K562 (cell line): ENCODE measurements at regions not wholly inside any gene's neighbourhood (a gene's known extent, or its start where the extent isn't known, plus 50 kb on each side); places are given as distances from the start of the nearest gene placed in this dataset.

Experiments used
- ATAC-seq: fragments of 200-7000 bp; cut with Tn5 transposase; 3 replicates; pipeline ENCODE4 v1.9.1; 2020; ENCODE audit warnings: moderate library complexity
- BruUV-seq: library from RNA; stranded (reverse); fragments of 400-500 nt; replicated peaks from 2 replicates; lab custom pipeline; 2021; lab: Mats Ljungman, UMichigan
- CTCF ChIA-PET: fragments of 300-600 bp; formaldehyde crosslinking; extraction: SDS; loops from one replicate; lab custom pipeline; 2021; ENCODE audit warnings: low intra/inter-chr PET ratio; lab: Yijun Ruan, JAX
- POLR2A ChIA-PET: fragments of 300-600, 350-650 bp; sonication (Branson Sonifier 250); formaldehyde crosslinking; extraction: SDS; loops from one replicate; lab custom pipeline; 2021; ENCODE audit warnings: antibody characterized with exemption, inconsistent platforms; lab: Yijun Ruan, JAX
- DNase-seq, 4 experiments: peaks; one replicate each; pipeline versions ENCODE4 v3.0.0 to v3.0.0-alpha.2; 2011 to 2018; ENCODE audit warnings: low spot score in 3 of 4, mixed read lengths in 3 of 4; ENCODE audit errors: extremely low read depth in 1 of 4
- FAIRE-seq: peaks from 2 replicates; lab custom pipeline; 2011; peaks lifted over from hg19 to GRCh38; lab: Jason Lieb, UNC
- H2AFZ ChIP-seq: 2 replicates; pipeline ENCODE4 v1.6.0; 2011; ENCODE audit warnings: low read depth, low read length, control low read depth, inconsistent platforms
- H3K27ac ChIP-seq: fragments of 200-600 bp; 3 replicates; pipeline ENCODE4 v1.8.0; 2011; ENCODE audit warnings: low read depth, mild to moderate bottlenecking, control low read depth, inconsistent platforms, low read length, moderate library complexity, mixed read lengths; ENCODE audit errors: extremely low read depth
- H3K27me3 ChIP-seq, 2 experiments: fragments of 300-600 bp in 1 of 2; 2 replicates in 1 of 2; 3 replicates in 1 of 2; pipeline versions ENCODE4 v1.6.0 to v1.8.0; 2011; ENCODE audit warnings: inconsistent platforms in 2 of 2, low read length in 2 of 2, mild to moderate bottlenecking in 1 of 2, mixed read lengths in 1 of 2, moderate library complexity in 1 of 2; ENCODE audit not compliant: control insufficient read depth in 2 of 2, insufficient read depth in 2 of 2
- H3K36me3 ChIP-seq: fragments of 300-600 bp; 3 replicates; pipeline ENCODE4 v1.8.0; 2011; ENCODE audit warnings: mild to moderate bottlenecking, low read length, inconsistent platforms; ENCODE audit not compliant: control insufficient read depth, insufficient read depth
- H3K4me1 ChIP-seq, 2 experiments: fragments of 200-600 bp in 1 of 2; replicated peaks in 1 of 2; 2 replicates in 1 of 2; 3 replicates in 1 of 2; pipeline versions ENCODE4 v1.5.1 to v1.8.0; 2011; ENCODE audit warnings: inconsistent platforms in 2 of 2, low read length in 2 of 2, mild to moderate bottlenecking in 1 of 2, mixed read lengths in 1 of 2, moderate library complexity in 1 of 2; ENCODE audit not compliant: control insufficient read depth in 2 of 2, insufficient read depth in 2 of 2
- H3K4me2 ChIP-seq: 2 replicates; pipeline ENCODE4 v1.6.1; 2011; ENCODE audit warnings: low read length, control low read depth, inconsistent platforms, mixed read lengths; ENCODE audit not compliant: insufficient read depth
- H3K4me3 ChIP-seq: fragments of 200-600 bp; sonication (generic), shearing (Covaris generic); 2 replicates; pipeline ENCODE4 v1.5.1; 2016; ENCODE audit warnings: control low read depth, inconsistent platforms
- H3K79me2 ChIP-seq: fragments of 200-600 bp; 3 replicates; pipeline ENCODE4 v1.8.0; 2011; ENCODE audit warnings: low read length, inconsistent platforms; ENCODE audit not compliant: control insufficient read depth, insufficient read depth
- H3K9ac ChIP-seq, 2 experiments: 2 replicates each; pipeline versions ENCODE4 v1.6.0 to v1.6.1; 2011; ENCODE audit warnings: low read depth in 2 of 2, low read length in 2 of 2, control low read depth in 1 of 2, inconsistent platforms in 1 of 2, mild to moderate bottlenecking in 1 of 2, mixed read lengths in 1 of 2; ENCODE audit not compliant: insufficient read depth in 1 of 2
- H3K9me1 ChIP-seq: one replicate; pipeline ENCODE4 v1.6.0; 2011; ENCODE audit warnings: inconsistent platforms, mild to moderate bottlenecking, low read length, moderate library complexity; ENCODE audit not compliant: control insufficient read depth, insufficient read depth
- H3K9me3 ChIP-seq: replicated peaks from 2 replicates; pipeline ENCODE4 v1.5.1; 2011; ENCODE audit warnings: low read depth, low read length, inconsistent platforms; ENCODE audit not compliant: control insufficient read depth, insufficient read depth
- H4K20me1 ChIP-seq: replicated peaks from 2 replicates; pipeline ENCODE4 v1.6.1; 2011; ENCODE audit warnings: low read length, inconsistent platforms, mixed read lengths; ENCODE audit not compliant: control insufficient read depth, insufficient read depth
- CCAR2 ChIP-seq: fragments of 200-400 bp; formaldehyde crosslinking; IDR thresholded peaks from 2 replicates; pipeline ENCODE4 v1.6.1; 2017; ENCODE audit warnings: mild to moderate bottlenecking, low read depth, low read length
- PHF21A ChIP-seq: fragments of 450-650 bp; IDR thresholded peaks from 2 replicates; pipeline ENCODE4 v1.6.1; 2017; ENCODE audit warnings: low read depth, borderline replicate concordance
- ZNF175 ChIP-seq: fragments of 200-800 bp; sonication (Bioruptor generic); IDR thresholded peaks from 2 replicates; pipeline ENCODE4 v1.6.1; 2016; ENCODE audit warnings: low read depth, mild to moderate bottlenecking, missing genetic modification characterization, missing compliant biosample characterization
- ZSCAN29 ChIP-seq: fragments of 450-650 bp; IDR thresholded peaks from 2 replicates; pipeline ENCODE4 v1.6.1; 2017
- WGBS: fragments of 100-300 bp; shearing (Covaris generic); methylation state at CpG from one replicate; pipeline ENCODE4 v1.1.6; 2016; ENCODE audit warnings: low coverage, mixed read lengths; ENCODE audit not compliant: insufficient coverage; ENCODE audit errors: missing lambda C conversion rate; 5-methylcytosine and 5-hydroxymethylcytosine counted together
- in situ Hi-C: fragments of 300-500 bp; cut with MboI; formaldehyde crosslinking; loops from 4 replicates; pipeline ENCODE4 v1.15.0; 2018; ENCODE audit warnings: inconsistent platforms, mixed read lengths
- intact Hi-C: fragments of 100-400 bp; cut with micrococcal nuclease; formaldehyde crosslinking; loops from 2 replicates; pipeline ENCODE4 v1.14.2; 2022
- TF ChIP-seq, protein P1 (sequence below), 2 experiments: IDR thresholded peaks; 2 replicates each; pipeline ENCODE4 v1.6.1; 2011; ENCODE audit warnings: borderline replicate concordance in 1 of 2, control low read depth in 1 of 2, low read depth in 1 of 2, low read length in 1 of 2, mild to moderate bottlenecking in 1 of 2, mixed read lengths in 1 of 2, moderate library complexity in 1 of 2; ENCODE audit not compliant: insufficient read depth in 1 of 2, insufficient read length in 1 of 2, poor library complexity in 1 of 2, severe bottlenecking in 1 of 2; ENCODE audit errors: extremely low read depth in 1 of 2
- TF ChIP-seq, protein P2 (sequence below): fragments of 450-650 bp; IDR thresholded peaks from 2 replicates; pipeline ENCODE4 v1.6.1; 2016; ENCODE audit warnings: missing biosample characterization, missing genetic modification characterization
- TF ChIP-seq, protein P3 (sequence below): fragments of 450-650 bp; IDR thresholded peaks from 2 replicates; pipeline ENCODE4 v1.6.1; 2016; ENCODE audit warnings: mild to moderate bottlenecking
- TF ChIP-seq, protein P4 (sequence below): fragments of 250-450 bp; sonication (Bioruptor Pico); IDR thresholded peaks from 2 replicates; pipeline ENCODE4 v1.8.0; 2022; ENCODE audit warnings: moderate library complexity, mild to moderate bottlenecking, inconsistent platforms

DNA sequence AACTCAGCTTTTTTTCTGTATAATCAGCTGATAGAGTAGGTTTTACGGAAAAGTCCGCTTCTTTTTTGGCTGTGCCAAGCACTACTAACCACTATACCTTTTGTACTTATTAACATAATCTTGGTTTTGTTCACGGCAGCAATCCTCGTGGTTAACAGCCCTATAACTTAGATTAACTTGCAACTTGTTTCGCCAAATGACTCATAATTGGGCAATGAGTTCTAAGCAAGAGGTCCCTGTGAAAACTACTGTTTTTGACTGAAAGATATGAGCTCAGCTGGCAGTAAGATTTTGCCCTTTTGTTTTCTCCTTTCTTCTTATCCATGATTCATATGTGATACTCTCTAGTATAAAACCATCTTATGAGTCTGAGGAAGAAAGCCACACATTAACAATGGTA lies 345.0 kb upstream of the PCDH15 start (continued):
- TF ChIP-seq, protein P1, sequence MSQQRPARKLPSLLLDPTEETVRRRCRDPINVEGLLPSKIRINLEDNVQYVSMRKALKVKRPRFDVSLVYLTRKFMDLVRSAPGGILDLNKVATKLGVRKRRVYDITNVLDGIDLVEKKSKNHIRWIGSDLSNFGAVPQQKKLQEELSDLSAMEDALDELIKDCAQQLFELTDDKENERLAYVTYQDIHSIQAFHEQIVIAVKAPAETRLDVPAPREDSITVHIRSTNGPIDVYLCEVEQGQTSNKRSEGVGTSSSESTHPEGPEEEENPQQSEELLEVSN (IDR thresholded peaks at IDR 0.05; ENCODE audit: borderline replicate concordance in 1 of 2, extremely low read depth in 1 of 2, insufficient read depth in 1 of 2, insufficient read length in 1 of 2, low read depth in 1 of 2, low read length in 1 of 2, poor library complexity in 1 of 2, severe bottlenecking in 1 of 2) = no peak
- TF ChIP-seq, protein P2, sequence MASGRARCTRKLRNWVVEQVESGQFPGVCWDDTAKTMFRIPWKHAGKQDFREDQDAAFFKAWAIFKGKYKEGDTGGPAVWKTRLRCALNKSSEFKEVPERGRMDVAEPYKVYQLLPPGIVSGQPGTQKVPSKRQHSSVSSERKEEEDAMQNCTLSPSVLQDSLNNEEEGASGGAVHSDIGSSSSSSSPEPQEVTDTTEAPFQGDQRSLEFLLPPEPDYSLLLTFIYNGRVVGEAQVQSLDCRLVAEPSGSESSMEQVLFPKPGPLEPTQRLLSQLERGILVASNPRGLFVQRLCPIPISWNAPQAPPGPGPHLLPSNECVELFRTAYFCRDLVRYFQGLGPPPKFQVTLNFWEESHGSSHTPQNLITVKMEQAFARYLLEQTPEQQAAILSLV (tag) = no peak
- no peak for TF ChIP-seq CCAR2
- TF ChIP-seq, all 486 proteins: peak for 0

DNA sequence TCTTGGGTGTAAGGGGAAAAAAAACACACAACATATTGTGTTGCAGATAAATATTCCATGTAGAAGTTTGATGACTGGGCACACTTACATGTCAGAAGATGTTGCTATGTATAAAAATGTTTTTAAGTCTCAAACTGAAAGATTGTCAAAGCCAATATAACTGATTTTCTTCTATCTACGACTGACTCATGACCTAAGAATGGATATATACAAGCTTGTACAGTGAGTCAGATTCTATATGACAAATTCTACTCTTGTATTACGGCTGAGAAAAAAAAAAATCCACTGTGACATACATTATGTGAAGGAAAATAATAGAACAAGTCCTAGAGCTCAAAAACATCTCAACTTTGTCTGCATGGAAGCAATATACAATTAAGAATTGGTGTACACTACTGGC lies 343.0 kb upstream of the PCDH15 start:
- WGBS = 7% methylated on average over 2 of the region's 2 CpGs
- no peak for DNase-seq
- no peak overlapping the region for H3K4me2 ChIP-seq
- no peaks in the 10 kb centered on the region for H3K9me1 ChIP-seq
- no peaks in the 10 kb centered on the region for H3K27me3 ChIP-seq
- no peaks in the 10 kb centered on the region for H4K20me1 ChIP-seq
- CTCF ChIA-PET = no interaction called here
- no peaks in the 10 kb centered on the region for H3K9me3 ChIP-seq
- intact Hi-C loops = no loop called here
- no peak overlapping the region for H3K27ac ChIP-seq
- TF ChIP-seq ZNF175 (CRISPR knock-in tag) (no peak), PHF21A (no peak), ZSCAN29 (no peak)
- TF ChIP-seq, protein P3, sequence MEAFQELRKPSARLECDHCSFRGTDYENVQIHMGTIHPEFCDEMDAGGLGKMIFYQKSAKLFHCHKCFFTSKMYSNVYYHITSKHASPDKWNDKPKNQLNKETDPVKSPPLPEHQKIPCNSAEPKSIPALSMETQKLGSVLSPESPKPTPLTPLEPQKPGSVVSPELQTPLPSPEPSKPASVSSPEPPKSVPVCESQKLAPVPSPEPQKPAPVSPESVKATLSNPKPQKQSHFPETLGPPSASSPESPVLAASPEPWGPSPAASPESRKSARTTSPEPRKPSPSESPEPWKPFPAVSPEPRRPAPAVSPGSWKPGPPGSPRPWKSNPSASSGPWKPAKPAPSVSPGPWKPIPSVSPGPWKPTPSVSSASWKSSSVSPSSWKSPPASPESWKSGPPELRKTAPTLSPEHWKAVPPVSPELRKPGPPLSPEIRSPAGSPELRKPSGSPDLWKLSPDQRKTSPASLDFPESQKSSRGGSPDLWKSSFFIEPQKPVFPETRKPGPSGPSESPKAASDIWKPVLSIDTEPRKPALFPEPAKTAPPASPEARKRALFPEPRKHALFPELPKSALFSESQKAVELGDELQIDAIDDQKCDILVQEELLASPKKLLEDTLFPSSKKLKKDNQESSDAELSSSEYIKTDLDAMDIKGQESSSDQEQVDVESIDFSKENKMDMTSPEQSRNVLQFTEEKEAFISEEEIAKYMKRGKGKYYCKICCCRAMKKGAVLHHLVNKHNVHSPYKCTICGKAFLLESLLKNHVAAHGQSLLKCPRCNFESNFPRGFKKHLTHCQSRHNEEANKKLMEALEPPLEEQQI = no peak
- TF ChIP-seq, protein P4, sequence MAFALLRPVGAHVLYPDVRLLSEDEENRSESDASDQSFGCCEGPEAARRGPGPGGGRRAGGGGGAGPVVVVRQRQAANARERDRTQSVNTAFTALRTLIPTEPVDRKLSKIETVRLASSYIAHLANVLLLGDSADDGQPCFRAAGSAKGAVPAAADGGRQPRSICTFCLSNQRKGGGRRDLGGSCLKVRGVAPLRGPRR = no peak
- TF ChIP-seq, all 486 proteins: peak for 0
- no peaks in the 10 kb centered on the region for H3K36me3 ChIP-seq
- POLR2A ChIA-PET = no interaction called here
- ATAC-seq (no peak), FAIRE-seq (no peak)
- no peak overlapping the region for H3K9ac ChIP-seq
- no peaks in the 10 kb centered on the region for H3K4me1 ChIP-seq
- in situ Hi-C loops = no loop called here
- H2AFZ ChIP-seq = no peak overlapping the region
- no peak overlapping the region for H3K4me3 ChIP-seq
- H3K79me2 ChIP-seq = no peaks in the 10 kb centered on the region
- no TSS peak for BruUV-seq
